GM06990 (cell line): ENCODE measurements at regions not wholly inside any gene's neighbourhood (a gene's known extent, or its start where the extent isn't known, plus 50 kb on each side); places are given as distances from the start of the nearest gene placed in this dataset.

Source experiments
- DNase-seq: peaks from one replicate; pipeline ENCODE4 v3.0.0-alpha.2; 2011; ENCODE audit not compliant: insufficient read length; ENCODE audit errors: extremely low read depth
- H3K27me3 ChIP-seq: replicated peaks from 2 replicates; pipeline ENCODE4 v1.6.0; 2011; ENCODE audit warnings: low read length; ENCODE audit not compliant: control insufficient read depth, insufficient read depth
- H3K36me3 ChIP-seq: 2 replicates; pipeline ENCODE4 v1.5.1; 2011; ENCODE audit warnings: low read length; ENCODE audit not compliant: control insufficient read depth, insufficient read depth
- H3K4me3 ChIP-seq: replicated peaks from 2 replicates; pipeline ENCODE4 v1.5.1; 2011; ENCODE audit warnings: low read depth, mild to moderate bottlenecking, control low read depth, low read length
- TF ChIP-seq, protein P1 (sequence below): IDR thresholded peaks from 2 replicates; pipeline ENCODE4 v1.5.1; 2011; ENCODE audit warnings: low read length, control low read depth, mild to moderate bottlenecking, inconsistent platforms; ENCODE audit not compliant: insufficient read depth, poor library complexity, severe bottlenecking

- no peak for DNase-seq
- H3K27me3 ChIP-seq = no peaks in the 10 kb centered on the region
- TF ChIP-seq, protein P1, sequence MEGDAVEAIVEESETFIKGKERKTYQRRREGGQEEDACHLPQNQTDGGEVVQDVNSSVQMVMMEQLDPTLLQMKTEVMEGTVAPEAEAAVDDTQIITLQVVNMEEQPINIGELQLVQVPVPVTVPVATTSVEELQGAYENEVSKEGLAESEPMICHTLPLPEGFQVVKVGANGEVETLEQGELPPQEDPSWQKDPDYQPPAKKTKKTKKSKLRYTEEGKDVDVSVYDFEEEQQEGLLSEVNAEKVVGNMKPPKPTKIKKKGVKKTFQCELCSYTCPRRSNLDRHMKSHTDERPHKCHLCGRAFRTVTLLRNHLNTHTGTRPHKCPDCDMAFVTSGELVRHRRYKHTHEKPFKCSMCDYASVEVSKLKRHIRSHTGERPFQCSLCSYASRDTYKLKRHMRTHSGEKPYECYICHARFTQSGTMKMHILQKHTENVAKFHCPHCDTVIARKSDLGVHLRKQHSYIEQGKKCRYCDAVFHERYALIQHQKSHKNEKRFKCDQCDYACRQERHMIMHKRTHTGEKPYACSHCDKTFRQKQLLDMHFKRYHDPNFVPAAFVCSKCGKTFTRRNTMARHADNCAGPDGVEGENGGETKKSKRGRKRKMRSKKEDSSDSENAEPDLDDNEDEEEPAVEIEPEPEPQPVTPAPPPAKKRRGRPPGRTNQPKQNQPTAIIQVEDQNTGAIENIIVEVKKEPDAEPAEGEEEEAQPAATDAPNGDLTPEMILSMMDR = no peak
- H3K36me3 ChIP-seq = no peaks in the 10 kb centered on the region
- no peak overlapping the region for H3K4me3 ChIP-seq
Observed at GRCh38 chr6:74731931-74732330, 473.9 kb downstream of the COL12A1 start.

DNA sequence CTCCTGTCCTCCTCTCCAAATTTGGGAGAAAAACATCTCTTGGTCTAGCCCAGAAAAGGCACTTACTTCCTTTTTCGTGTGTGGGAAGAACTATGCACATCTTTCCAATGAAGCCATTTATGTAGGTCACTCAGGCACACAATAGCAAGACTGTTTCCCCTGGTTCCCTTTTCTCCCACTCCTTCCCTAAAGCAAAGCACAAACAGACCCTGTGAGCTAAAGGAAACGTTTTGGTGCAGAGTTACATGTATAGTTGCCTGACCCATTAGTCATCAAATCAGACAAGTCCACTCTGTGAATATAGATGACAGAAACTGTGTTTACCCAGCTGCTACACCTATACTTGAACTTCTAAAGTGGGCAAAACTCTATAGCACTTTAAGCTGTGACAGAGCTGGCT lies 474.6 kb downstream of the COL12A1 start:
- TF ChIP-seq, protein P1 = no peak
- Histone ChIP-seq H3K36me3 (no peaks in the 10 kb centered on the region), H3K4me3 (no peak overlapping the region), H3K27me3 (no peaks in the 10 kb centered on the region)
- DNase-seq = no peak

- no peak for DNase-seq
- TF ChIP-seq, protein P1 = no peak
- H3K36me3 ChIP-seq = no peaks in the 10 kb centered on the region
- H3K4me3 ChIP-seq = no peak overlapping the region
- no peaks in the 10 kb centered on the region for H3K27me3 ChIP-seq
Observed at GRCh38 chr6:74720923-74721322, 484.9 kb downstream of the COL12A1 start.

DNA sequence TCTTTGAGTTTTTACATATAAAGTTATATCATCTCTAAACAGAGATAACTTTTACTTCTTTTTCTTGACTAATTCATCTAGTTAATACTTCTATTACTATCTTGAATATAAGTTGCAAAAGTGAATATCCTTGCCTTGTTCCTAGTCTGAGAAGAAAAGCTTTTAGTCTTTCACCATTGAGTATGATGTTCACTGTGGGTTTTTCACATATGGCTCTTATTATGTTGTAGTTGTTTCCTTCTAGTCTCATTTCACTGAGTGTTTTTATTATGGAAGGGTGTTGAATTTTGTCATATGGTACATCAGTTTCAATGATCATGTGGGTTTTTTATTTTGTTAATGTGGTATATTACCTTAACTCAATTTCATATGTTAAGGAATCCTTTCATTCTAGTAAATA lies 488.3 kb downstream of the COL12A1 start:
- H3K36me3 ChIP-seq = no peaks in the 10 kb centered on the region
- H3K27me3 ChIP-seq = no peaks in the 10 kb centered on the region
- TF ChIP-seq, protein P1 = no peak
- no peak for DNase-seq
- H3K4me3 ChIP-seq = no peak overlapping the region

DNA sequence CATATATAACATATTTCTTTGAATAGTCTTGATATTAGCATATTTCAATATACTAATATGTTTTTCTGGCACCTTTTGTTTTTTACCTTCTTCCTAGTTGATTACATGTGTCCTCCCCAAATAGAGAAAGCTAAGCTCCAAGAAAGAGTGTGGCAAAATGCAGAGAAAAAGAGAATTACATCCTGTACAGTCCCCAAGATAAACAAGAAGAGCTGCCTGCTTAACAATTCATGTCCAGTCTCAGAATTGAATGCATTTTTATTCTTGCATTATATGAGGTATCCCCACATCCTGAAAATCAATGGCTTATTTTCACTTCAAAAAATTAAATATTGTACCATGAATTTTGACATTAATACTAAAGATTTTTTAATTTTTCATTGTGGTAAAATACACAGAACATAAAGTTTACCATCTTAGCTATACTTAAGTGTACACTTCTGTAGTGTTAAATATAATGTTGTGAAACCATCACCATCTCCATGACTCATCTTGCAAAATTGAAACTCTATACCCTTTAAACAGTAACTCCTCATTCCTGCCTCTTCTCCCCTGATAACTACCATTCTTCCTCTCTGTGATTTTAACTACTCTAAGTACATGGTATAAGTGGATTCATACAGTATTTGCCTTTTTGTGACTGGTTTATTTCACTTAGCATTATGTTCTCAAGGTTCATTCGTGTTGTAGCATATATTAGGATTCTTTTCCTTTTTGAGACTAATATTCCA lies 490.3 kb downstream of the COL12A1 start:
- no peaks in the 10 kb centered on the region for H3K27me3 ChIP-seq
- no peaks in the 10 kb centered on the region for H3K36me3 ChIP-seq
- no peak for DNase-seq
- no peak overlapping the region for H3K4me3 ChIP-seq
- TF ChIP-seq, protein P1 = no peak

GRCh38 chr6:74713941-74714340 lies 491.9 kb downstream of the COL12A1 start:
- TF ChIP-seq, protein P1 = no peak
- Histone ChIP-seq H3K4me3 (no peak overlapping the region), H3K36me3 (no peaks in the 10 kb centered on the region), H3K27me3 (no peaks in the 10 kb centered on the region)
- no peak for DNase-seq
